IPS-20b (cell line): ENCODE measurements at regions not wholly inside any gene's neighbourhood (a gene's known extent, or its start where the extent isn't known, plus 50 kb on each side); places are given as distances from the start of the nearest gene placed in this dataset.

Experiments used
- H3K27ac ChIP-seq: one replicate; pipeline ENCODE4 v1.5.1; 2013; ENCODE audit warnings: low read length
- H3K27me3 ChIP-seq: 2 replicates; pipeline ENCODE4 v1.6.1; 2013; ENCODE audit warnings: mild to moderate bottlenecking, low read length, inconsistent platforms; ENCODE audit not compliant: insufficient read depth
- H3K36me3 ChIP-seq: 2 replicates; pipeline ENCODE4 v1.6.1; 2013; ENCODE audit warnings: low read depth, mild to moderate bottlenecking, inconsistent platforms, low read length, moderate library complexity; ENCODE audit not compliant: insufficient read depth
- H3K4me1 ChIP-seq: 2 replicates; pipeline ENCODE4 v1.6.1; 2013; ENCODE audit warnings: mild to moderate bottlenecking, control low read depth, inconsistent platforms, low read length, moderate library complexity; ENCODE audit not compliant: insufficient read depth
- H3K4me3 ChIP-seq: 2 replicates; pipeline ENCODE4 v1.5.1; 2013; ENCODE audit warnings: mild to moderate bottlenecking, low read length, inconsistent platforms
- H3K9ac ChIP-seq: 2 replicates; pipeline ENCODE4 v1.6.1; 2013; ENCODE audit warnings: low read depth, mild to moderate bottlenecking, inconsistent platforms, low read length, moderate library complexity
- H3K9me3 ChIP-seq: 2 replicates; pipeline ENCODE4 v1.6.1; 2013; ENCODE audit warnings: mild to moderate bottlenecking, low read depth, low read length, inconsistent platforms; ENCODE audit not compliant: insufficient read depth

- Histone ChIP-seq H3K4me1 (no peaks in the 10 kb centered on the region), H3K36me3 (no peaks in the 10 kb centered on the region), H3K27me3 (no peaks in the 10 kb centered on the region), H3K9me3 (no peaks in the 10 kb centered on the region), H3K4me3 (no peak overlapping the region), H3K9ac (no peak overlapping the region), H3K27ac (no peak overlapping the region)
These were observed 274.9 kb downstream of the HAPSTR1 start for GRCh38 chr16:9366048-9366969.

GRCh38 chr16:9370061-9370491 lies 278.6 kb downstream of the HAPSTR1 start:
- no peaks in the 10 kb centered on the region for H3K27me3 ChIP-seq
- H3K4me3 ChIP-seq, result no peak overlapping the region
- H3K27ac ChIP-seq, result no peak overlapping the region
- no peaks in the 10 kb centered on the region; the same call in 1 of the 2 replicates for H3K4me1 ChIP-seq
- H3K9me3 ChIP-seq, result no peaks in the 10 kb centered on the region
- H3K36me3 ChIP-seq, result no peaks in the 10 kb centered on the region
- no peak overlapping the region for H3K9ac ChIP-seq

DNA sequence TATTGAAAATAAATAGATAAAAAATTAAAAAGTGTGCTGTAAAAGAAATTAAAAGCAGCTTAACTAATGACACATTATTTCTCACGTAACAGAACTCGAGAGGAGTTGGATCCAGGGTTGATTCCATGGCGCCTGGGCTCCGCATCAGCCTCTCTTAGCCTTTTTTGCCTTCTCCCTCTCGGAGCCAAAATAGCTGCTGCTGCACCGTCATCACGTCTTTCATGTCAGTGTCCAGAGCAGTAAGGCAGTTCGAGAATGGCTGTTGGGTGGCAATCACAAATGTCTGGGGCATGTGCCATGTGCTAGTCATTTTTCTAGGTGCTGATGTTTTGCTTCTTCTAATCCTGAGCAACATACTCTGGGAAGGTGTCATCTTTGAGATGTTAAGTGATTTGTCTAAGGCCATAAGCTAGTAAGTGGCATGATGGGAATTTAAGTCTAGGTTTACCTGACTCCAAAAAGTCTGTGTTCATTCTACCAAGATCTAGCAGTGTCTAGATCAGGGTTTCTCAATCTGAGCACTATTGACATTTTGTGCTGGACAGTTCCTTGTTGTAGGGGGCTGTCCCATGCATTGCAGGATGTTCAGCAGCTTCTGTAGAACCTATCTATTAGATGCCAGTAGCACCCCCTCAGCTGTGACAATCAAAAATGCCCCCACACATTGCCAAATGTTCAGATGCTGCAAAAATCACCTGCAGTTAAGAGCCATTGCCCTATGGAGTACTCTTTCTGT lies 280.4 kb downstream of the HAPSTR1 start:
- Histone ChIP-seq H3K27me3 (no peaks in the 10 kb centered on the region), H3K27ac (no peak overlapping the region), H3K36me3 (no peaks in the 10 kb centered on the region), H3K4me1 (no peaks in the 10 kb centered on the region; the same call in 1 of the 2 replicates), H3K4me3 (no peak overlapping the region), H3K9me3 (no peaks in the 10 kb centered on the region), H3K9ac (no peak overlapping the region)

GRCh38 chr16:9372934-9373890 lies 281.8 kb downstream of the HAPSTR1 start:
- H3K27me3 ChIP-seq, result no peaks in the 10 kb centered on the region
- no peak overlapping the region for H3K9ac ChIP-seq

DNA sequence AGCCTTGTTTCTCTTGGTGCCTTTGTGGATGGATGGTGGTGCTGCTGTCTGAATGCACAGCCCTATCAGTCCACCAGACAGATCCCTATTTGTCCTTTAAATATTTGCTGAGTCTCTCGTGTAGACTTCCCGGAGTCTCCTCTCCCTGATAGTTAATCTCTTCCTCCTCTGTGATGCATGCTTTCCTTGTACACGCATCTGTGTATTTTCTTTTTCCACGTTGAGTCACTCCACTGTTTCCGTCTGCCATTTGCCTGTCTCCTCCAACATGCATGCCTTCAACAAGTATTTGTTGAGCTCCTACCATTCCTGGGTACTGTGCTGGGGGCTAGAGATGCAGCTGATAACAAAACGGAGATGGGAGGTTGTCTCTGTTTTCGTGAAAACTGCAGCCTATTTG lies 282.6 kb downstream of the HAPSTR1 start:
- no peak overlapping the region for H3K9ac ChIP-seq
- H3K27me3 ChIP-seq, result no peaks in the 10 kb centered on the region
- no peaks in the 10 kb centered on the region for H3K36me3 ChIP-seq
- H3K9me3 ChIP-seq, result no peaks in the 10 kb centered on the region
- H3K27ac ChIP-seq, result no peak overlapping the region
- H3K4me3 ChIP-seq, result no peak overlapping the region
- no peaks in the 10 kb centered on the region; the same call in 1 of the 2 replicates for H3K4me1 ChIP-seq

More at GRCh38 chr16:9372934-9373890, 281.8 kb downstream of the HAPSTR1 start:
- Histone ChIP-seq H3K4me1 (no peaks in the 10 kb centered on the region; the same call in 1 of the 2 replicates), H3K9me3 (no peaks in the 10 kb centered on the region), H3K36me3 (no peaks in the 10 kb centered on the region), H3K4me3 (no peak overlapping the region), H3K27ac (no peak overlapping the region)

DNA sequence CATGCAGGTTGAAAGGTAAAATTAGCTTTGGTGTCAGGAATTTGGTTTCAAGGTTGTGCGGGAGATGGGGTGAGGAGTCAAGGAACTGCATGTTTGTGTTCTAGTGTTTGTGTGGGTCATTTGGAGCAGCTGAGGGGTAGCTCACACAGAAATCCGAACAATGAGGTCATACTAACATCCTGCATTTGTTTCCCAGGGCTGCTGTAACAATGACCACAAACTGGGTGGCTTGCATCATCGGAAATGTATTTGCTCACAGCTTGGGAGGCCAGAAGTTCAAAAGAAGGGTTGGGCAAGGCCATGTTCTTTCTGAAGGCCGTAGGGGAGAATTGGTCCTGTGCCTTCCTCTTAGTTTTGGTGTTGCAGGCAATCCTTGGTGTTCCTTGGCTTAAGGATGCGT lies 287.4 kb downstream of the HAPSTR1 start:
- no peaks in the 10 kb centered on the region for H3K9me3 ChIP-seq
- no peaks in the 10 kb centered on the region for H3K4me1 ChIP-seq
- no peak overlapping the region for H3K27ac ChIP-seq
- H3K9ac ChIP-seq, result no peak overlapping the region
- no peak overlapping the region for H3K4me3 ChIP-seq
- H3K36me3 ChIP-seq, result no peaks in the 10 kb centered on the region
- H3K27me3 ChIP-seq, result no peaks in the 10 kb centered on the region

- Histone ChIP-seq H3K27ac (no peak overlapping the region), H3K9me3 (no peaks in the 10 kb centered on the region), H3K27me3 (no peaks in the 10 kb centered on the region), H3K9ac (no peak overlapping the region), H3K36me3 (no peaks in the 10 kb centered on the region), H3K4me3 (no peak overlapping the region), H3K4me1 (no peaks in the 10 kb centered on the region)
These were observed 288.8 kb downstream of the HAPSTR1 start for GRCh38 chr16:9380221-9380620.

- no peaks in the 10 kb centered on the region for H3K27me3 ChIP-seq
- no peak overlapping the region for H3K9ac ChIP-seq
- no peaks in the 10 kb centered on the region for H3K9me3 ChIP-seq
- no peak overlapping the region for H3K4me3 ChIP-seq
- no peaks in the 10 kb centered on the region for H3K4me1 ChIP-seq
- H3K36me3 ChIP-seq, result no peaks in the 10 kb centered on the region
- H3K27ac ChIP-seq, result no peak overlapping the region
These were observed 290.0 kb downstream of the HAPSTR1 start for GRCh38 chr16:9381399-9381798.

GRCh38 chr16:9381905-9382304 lies 290.5 kb downstream of the HAPSTR1 start:
- Histone ChIP-seq H3K36me3 (no peaks in the 10 kb centered on the region), H3K4me1 (no peaks in the 10 kb centered on the region), H3K9me3 (no peaks in the 10 kb centered on the region), H3K4me3 (no peak overlapping the region), H3K27me3 (no peaks in the 10 kb centered on the region), H3K9ac (no peak overlapping the region), H3K27ac (no peak overlapping the region)

GRCh38 chr16:9383281-9383680 lies 291.8 kb downstream of the HAPSTR1 start:
- Histone ChIP-seq H3K4me3 (no peak overlapping the region), H3K27me3 (no peaks in the 10 kb centered on the region), H3K27ac (no peak overlapping the region), H3K9me3 (peaks cover 11% of the 10 kb centered on the region), H3K36me3 (no peaks in the 10 kb centered on the region), H3K4me1 (no peaks in the 10 kb centered on the region), H3K9ac (no peak overlapping the region)

- Histone ChIP-seq H3K4me1 (no peaks in the 10 kb centered on the region), H3K9ac (no peak overlapping the region), H3K36me3 (no peaks in the 10 kb centered on the region), H3K9me3 (peaks cover 13% of the 10 kb centered on the region), H3K4me3 (no peak overlapping the region), H3K27ac (no peak overlapping the region), H3K27me3 (no peaks in the 10 kb centered on the region)
These were observed 292.7 kb downstream of the HAPSTR1 start for GRCh38 chr16:9384141-9384540.
